ENCODE measurements at regions not wholly inside any gene's neighbourhood (a gene's known extent, or its start where the extent isn't known, plus 50 kb on each side); places are given as distances from the start of the nearest gene placed in this dataset.

DNA sequence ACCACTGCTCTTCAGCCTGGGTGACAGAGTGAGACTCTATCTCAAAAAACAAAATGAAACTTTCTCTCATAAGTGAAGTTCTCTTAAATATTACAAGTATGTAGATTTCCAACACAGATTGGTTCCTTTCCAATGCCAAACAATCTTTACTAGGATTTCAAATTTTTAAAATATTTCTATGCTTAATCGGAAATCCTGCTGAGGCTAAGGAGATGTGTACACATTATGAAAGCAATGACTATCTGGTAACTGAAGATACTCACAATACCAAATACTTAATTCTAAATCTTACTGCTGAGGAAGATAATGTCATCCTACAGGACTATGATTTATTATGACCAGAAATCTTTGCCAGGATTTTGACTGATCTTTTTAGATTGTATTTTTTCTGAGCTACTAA is 255.6 kb upstream of the ZNF717 start:
- TF ChIP-seq, protein P1, sequence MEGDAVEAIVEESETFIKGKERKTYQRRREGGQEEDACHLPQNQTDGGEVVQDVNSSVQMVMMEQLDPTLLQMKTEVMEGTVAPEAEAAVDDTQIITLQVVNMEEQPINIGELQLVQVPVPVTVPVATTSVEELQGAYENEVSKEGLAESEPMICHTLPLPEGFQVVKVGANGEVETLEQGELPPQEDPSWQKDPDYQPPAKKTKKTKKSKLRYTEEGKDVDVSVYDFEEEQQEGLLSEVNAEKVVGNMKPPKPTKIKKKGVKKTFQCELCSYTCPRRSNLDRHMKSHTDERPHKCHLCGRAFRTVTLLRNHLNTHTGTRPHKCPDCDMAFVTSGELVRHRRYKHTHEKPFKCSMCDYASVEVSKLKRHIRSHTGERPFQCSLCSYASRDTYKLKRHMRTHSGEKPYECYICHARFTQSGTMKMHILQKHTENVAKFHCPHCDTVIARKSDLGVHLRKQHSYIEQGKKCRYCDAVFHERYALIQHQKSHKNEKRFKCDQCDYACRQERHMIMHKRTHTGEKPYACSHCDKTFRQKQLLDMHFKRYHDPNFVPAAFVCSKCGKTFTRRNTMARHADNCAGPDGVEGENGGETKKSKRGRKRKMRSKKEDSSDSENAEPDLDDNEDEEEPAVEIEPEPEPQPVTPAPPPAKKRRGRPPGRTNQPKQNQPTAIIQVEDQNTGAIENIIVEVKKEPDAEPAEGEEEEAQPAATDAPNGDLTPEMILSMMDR (IDR thresholded peaks at IDR 0.05 in 4 of 5, conservative IDR thresholded peaks at IDR 0.05 in 1 of 5), result no peak
- no peak for TF ChIP-seq POLR2A (IDR thresholded peaks at IDR 0.05)
